SHP77 (cell line): ENCODE measurements at regions not wholly inside any gene's neighbourhood (a gene's known extent, or its start where the extent isn't known, plus 50 kb on each side); places are given as distances from the start of the nearest gene placed in this dataset.

Source experiments
- DNase-seq, 2 experiments: peaks; one replicate each; lab custom pipeline; 2025; lab: John Stamatoyannopoulos, UW

GRCh38 chr10:3625959-3626751, 158.9 kb downstream of the KLF6 start:
- no peak for DNase-seq

GRCh38 chr10:3624367-3624766, 160.6 kb downstream of the KLF6 start:
- DNase-seq, result no peak

- DNase-seq, result no peak
Measured at GRCh38 chr10:3623746-3624145, 161.3 kb downstream of the KLF6 start.

- no peak for DNase-seq
Measured at GRCh38 chr10:3622845-3623621, 162.0 kb downstream of the KLF6 start.

- no peak for DNase-seq
Measured at GRCh38 chr10:3622427-3622826, 162.6 kb downstream of the KLF6 start.

GRCh38 chr10:3620818-3621217, 164.2 kb downstream of the KLF6 start:
- no peak for DNase-seq

- no peak for DNase-seq
Measured at GRCh38 chr10:3619241-3619640, 165.8 kb downstream of the KLF6 start.

- DNase-seq, result no peak
Measured at GRCh38 chr10:3616880-3617279, 168.1 kb downstream of the KLF6 start.

GRCh38 chr10:3613318-3613717, 171.7 kb downstream of the KLF6 start:
- no peak for DNase-seq

GRCh38 chr10:3612183-3613001, 172.6 kb downstream of the KLF6 start:
- no peak for DNase-seq

GRCh38 chr10:3606309-3606708, 178.7 kb downstream of the KLF6 start:
- no peak for DNase-seq

GRCh38 chr10:3605882-3606281, 179.1 kb downstream of the KLF6 start:
- no peak for DNase-seq

GRCh38 chr10:3595736-3596135, 189.3 kb downstream of the KLF6 start:
- no peak for DNase-seq

- DNase-seq, result no peak
Measured at GRCh38 chr10:3593611-3594010, 191.4 kb downstream of the KLF6 start.

GRCh38 chr10:3592424-3592823, 192.6 kb downstream of the KLF6 start:
- no peak for DNase-seq

- DNase-seq, result no peak
Measured at GRCh38 chr10:3588816-3589215, 196.2 kb downstream of the KLF6 start.

- no peak for DNase-seq
Measured at GRCh38 chr10:3588346-3588745, 196.7 kb downstream of the KLF6 start.

- DNase-seq, result no peak
Measured at GRCh38 chr10:3584926-3585784, 199.9 kb downstream of the KLF6 start.

- DNase-seq, result no peak
Measured at GRCh38 chr10:3580565-3580964, 204.4 kb downstream of the KLF6 start.

- no peak for DNase-seq
Measured at GRCh38 chr10:3579845-3580244, 205.2 kb downstream of the KLF6 start.

GRCh38 chr10:3578682-3579081, 206.3 kb downstream of the KLF6 start:
- DNase-seq, result no peak

GRCh38 chr10:3578159-3578558, 206.8 kb downstream of the KLF6 start:
- no peak for DNase-seq
